Erythroblast (primary cell): ENCODE measurements at regions not wholly inside any gene's neighbourhood (a gene's known extent, or its start where the extent isn't known, plus 50 kb on each side); places are given as distances from the start of the nearest gene placed in this dataset.

Source experiments
- GATA1 ChIP-seq: IDR thresholded peaks from 2 replicates; pipeline ENCODE4 v1.6.1; 2011; ENCODE audit warnings: low read depth, mild to moderate bottlenecking, control low read depth, low read length, moderate library complexity
- POLR2A ChIP-seq: IDR thresholded peaks from 2 replicates; pipeline ENCODE4 v1.6.1; 2011; ENCODE audit warnings: mild to moderate bottlenecking, low read length

- TF ChIP-seq POLR2A (no peak), GATA1 (no peak)
Observed at GRCh38 chr3:154584974-154585373, 155.0 kb upstream of the GPR149 start.
